ENCODE measurements at regions not wholly inside any gene's neighbourhood (a gene's known extent, or its start where the extent isn't known, plus 50 kb on each side); places are given as distances from the start of the nearest gene placed in this dataset.

GRCh38 chr13:59492030-59492636 lies 671.6 kb downstream of the DIAPH3 start:
- no peaks in the 10 kb centered on the region for H3K27me3 ChIP-seq (ENCODE audit: low read depth)
- ATAC-seq: no peak
- TF ChIP-seq, protein P1, sequence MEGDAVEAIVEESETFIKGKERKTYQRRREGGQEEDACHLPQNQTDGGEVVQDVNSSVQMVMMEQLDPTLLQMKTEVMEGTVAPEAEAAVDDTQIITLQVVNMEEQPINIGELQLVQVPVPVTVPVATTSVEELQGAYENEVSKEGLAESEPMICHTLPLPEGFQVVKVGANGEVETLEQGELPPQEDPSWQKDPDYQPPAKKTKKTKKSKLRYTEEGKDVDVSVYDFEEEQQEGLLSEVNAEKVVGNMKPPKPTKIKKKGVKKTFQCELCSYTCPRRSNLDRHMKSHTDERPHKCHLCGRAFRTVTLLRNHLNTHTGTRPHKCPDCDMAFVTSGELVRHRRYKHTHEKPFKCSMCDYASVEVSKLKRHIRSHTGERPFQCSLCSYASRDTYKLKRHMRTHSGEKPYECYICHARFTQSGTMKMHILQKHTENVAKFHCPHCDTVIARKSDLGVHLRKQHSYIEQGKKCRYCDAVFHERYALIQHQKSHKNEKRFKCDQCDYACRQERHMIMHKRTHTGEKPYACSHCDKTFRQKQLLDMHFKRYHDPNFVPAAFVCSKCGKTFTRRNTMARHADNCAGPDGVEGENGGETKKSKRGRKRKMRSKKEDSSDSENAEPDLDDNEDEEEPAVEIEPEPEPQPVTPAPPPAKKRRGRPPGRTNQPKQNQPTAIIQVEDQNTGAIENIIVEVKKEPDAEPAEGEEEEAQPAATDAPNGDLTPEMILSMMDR (IDR thresholded peaks at IDR 0.05): no peak
- no peak for DNase-seq
- no peak overlapping the region for H3K27ac ChIP-seq
- intact Hi-C loops (cut with DNase I): no loop called here
- H3K4me3 ChIP-seq: no peak overlapping the region
- no peaks in the 10 kb centered on the region for H3K9me3 ChIP-seq
- H3K4me1 ChIP-seq: peaks cover 10% of the 10 kb centered on the region
- no peaks in the 10 kb centered on the region for H3K36me3 ChIP-seq

- TF ChIP-seq, protein P1 (IDR thresholded peaks at IDR 0.05): no peak
- Histone ChIP-seq H3K4me3 (no peak overlapping the region), H3K4me1 (peaks cover 10% of the 10 kb centered on the region), H3K9me3 (no peaks in the 10 kb centered on the region), H3K27me3 (ENCODE audit: low read depth) (no peaks in the 10 kb centered on the region), H3K27ac (no peak overlapping the region), H3K36me3 (no peaks in the 10 kb centered on the region)
- ATAC-seq: no peak
- DNase-seq: no peak
- intact Hi-C loops (cut with DNase I): no loop called here
Observed at GRCh38 chr13:59493436-59493965, 670.2 kb downstream of the DIAPH3 start.

GRCh38 chr13:59494151-59494550 lies 669.6 kb downstream of the DIAPH3 start:
- no peaks in the 10 kb centered on the region for H3K36me3 ChIP-seq
- no peaks in the 10 kb centered on the region for H3K9me3 ChIP-seq
- H3K27me3 ChIP-seq (ENCODE audit: low read depth): no peaks in the 10 kb centered on the region
- no peak overlapping the region for H3K27ac ChIP-seq
- DNase-seq: no peak
- TF ChIP-seq, protein P1 (IDR thresholded peaks at IDR 0.05): no peak
- no peak overlapping the region for H3K4me3 ChIP-seq
- intact Hi-C loops (cut with DNase I): no loop called here
- peaks cover 10% of the 10 kb centered on the region for H3K4me1 ChIP-seq
- ATAC-seq: no peak

GRCh38 chr13:59494560-59494970 lies 669.2 kb downstream of the DIAPH3 start:
- no peak for DNase-seq
- intact Hi-C loops (cut with DNase I): no loop called here
- Histone ChIP-seq H3K27me3 (ENCODE audit: low read depth) (no peaks in the 10 kb centered on the region), H3K4me1 (peaks cover 10% of the 10 kb centered on the region), H3K9me3 (no peaks in the 10 kb centered on the region), H3K4me3 (no peak overlapping the region), H3K36me3 (no peaks in the 10 kb centered on the region), H3K27ac (no peak overlapping the region)
- ATAC-seq: no peak
- TF ChIP-seq, protein P1 (IDR thresholded peaks at IDR 0.05): no peak

DNA sequence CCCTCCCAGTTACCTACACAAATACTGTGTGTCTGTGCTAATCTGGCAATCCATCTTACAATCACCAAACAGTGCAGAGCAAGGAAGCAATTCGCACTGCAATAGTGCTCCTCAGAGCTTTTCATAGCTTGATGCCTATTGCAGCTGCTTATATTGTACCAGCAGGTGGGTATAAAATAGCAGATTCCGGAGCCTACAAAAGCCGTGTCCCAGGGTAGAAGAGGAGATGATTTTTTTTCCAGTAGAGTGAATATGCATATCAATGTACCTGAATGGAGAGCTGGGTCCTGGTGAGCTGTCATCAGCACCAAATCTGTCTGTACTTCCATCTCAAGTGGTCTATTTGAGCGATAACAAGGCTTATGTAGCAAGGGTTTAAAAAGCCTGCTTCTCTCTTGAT lies 668.4 kb downstream of the DIAPH3 start:
- Histone ChIP-seq H3K9me3 (no peaks in the 10 kb centered on the region), H3K4me1 (peaks cover 10% of the 10 kb centered on the region), H3K36me3 (no peaks in the 10 kb centered on the region), H3K4me3 (no peak overlapping the region), H3K27me3 (ENCODE audit: low read depth) (no peaks in the 10 kb centered on the region), H3K27ac (no peak overlapping the region)
- TF ChIP-seq, protein P1 (IDR thresholded peaks at IDR 0.05): no peak
- DNase-seq: no peak
- no peak for ATAC-seq
- intact Hi-C loops (cut with DNase I): no loop called here
